ENCODE measurements at regions not wholly inside any gene's neighbourhood (a gene's known extent, or its start where the extent isn't known, plus 50 kb on each side); places are given as distances from the start of the nearest gene placed in this dataset.

GRCh38 chr1:57854436-57854835, 430.6 kb upstream of the DAB1 start:
- BruUV-seq (replicated peaks) = no TSS peak
- no peaks in the 10 kb centered on the region for H3K9me1 ChIP-seq (ENCODE audit: control insufficient read depth, insufficient read depth, low read length)
- H3K4me1 ChIP-seq (replicated peaks in 1 of 2; ENCODE audit: control insufficient read depth in 2 of 2, insufficient read depth in 2 of 2, low read length in 2 of 2) = no peaks in the 10 kb centered on the region
- WGBS (ENCODE audit: insufficient coverage, low coverage, missing lambda C conversion rate) = 3% methylated on average over 3 of the region's 3 CpGs
- FAIRE-seq (no peak), ATAC-seq (no peak), DNase-seq (ENCODE audit: extremely low read depth in 1 of 4, low spot score in 3 of 4) (no peak)
- no peaks in the 10 kb centered on the region for H3K79me2 ChIP-seq (ENCODE audit: control insufficient read depth, insufficient read depth, low read length)
- ChIA-PET CTCF (ENCODE audit: low intra/inter-chr PET ratio) (no interaction called here), POLR2A (interaction anchor here (0.6 kb wide), 1 partner anchor 49 kb away, joined by 3 read pairs; no protein-coding TSS in a partner anchor)
- H3K4me3 ChIP-seq = no peak overlapping the region
- H3K9ac ChIP-seq (ENCODE audit: insufficient read depth in 1 of 2, low read depth in 2 of 2, low read length in 2 of 2) = no peak overlapping the region
- intact Hi-C loops (cut with micrococcal nuclease) (no loop called here), in situ Hi-C loops (cut with MboI) (no loop called here)
- no peaks in the 10 kb centered on the region for H3K36me3 ChIP-seq (ENCODE audit: control insufficient read depth, insufficient read depth, low read length)
- no peak overlapping the region for H3K27ac ChIP-seq (ENCODE audit: extremely low read depth, low read depth, low read length)
- H3K9me3 ChIP-seq (replicated peaks; ENCODE audit: control insufficient read depth, insufficient read depth, low read depth, low read length) = no peaks in the 10 kb centered on the region
- no peak overlapping the region for H3K4me2 ChIP-seq (ENCODE audit: insufficient read depth, low read length)
- H2AFZ ChIP-seq (ENCODE audit: low read depth, low read length) = no peak overlapping the region
- no peaks in the 10 kb centered on the region for H4K20me1 ChIP-seq (replicated peaks; ENCODE audit: control insufficient read depth, insufficient read depth, low read length)
- H3K27me3 ChIP-seq (ENCODE audit: control insufficient read depth in 2 of 2, insufficient read depth in 2 of 2, low read length in 2 of 2) = no peaks in the 10 kb centered on the region
- no peak for TF ChIP-seq CREBBP (IDR thresholded peaks at IDR 0.05; ENCODE audit: low read depth, low read length)
- no peak for TF ChIP-seq WHSC1 (IDR thresholded peaks at IDR 0.05; ENCODE audit: low read length)
- no peak for TF ChIP-seq MAFF (IDR thresholded peaks at IDR 0.05; ENCODE audit: low read length)
- TF ChIP-seq PHB (CRISPR knock-in tag; IDR thresholded peaks at IDR 0.05) = no peak
- TF ChIP-seq CCNT2 (IDR thresholded peaks at IDR 0.05; ENCODE audit: borderline replicate concordance, extremely low read depth, insufficient read length, low read depth, low read length) = no peak
- no peak for TF ChIP-seq ZKSCAN1 (IDR thresholded peaks at IDR 0.05; ENCODE audit: low read depth, low read length)
- no peak for TF ChIP-seq ZBTB9 (CRISPR knock-in tag; IDR thresholded peaks at IDR 0.05)
- no peak for TF ChIP-seq TARDBP (IDR thresholded peaks at IDR 0.05)
- TF ChIP-seq ZNF395 (CRISPR knock-in tag; IDR thresholded peaks at IDR 0.05) = no peak
- no peak for TF ChIP-seq HNRNPH1 (optimal IDR thresholded peaks at IDR 0.05; ENCODE audit: low read depth, low read length)
- TF ChIP-seq XRCC4 (IDR thresholded peaks at IDR 0.05; ENCODE audit: extremely low read depth, insufficient read depth, insufficient read length) = no peak
- no peak for TF ChIP-seq RREB1 (CRISPR knock-in tag; IDR thresholded peaks at IDR 0.05)
- no peak for TF ChIP-seq KDM2B (CRISPR knock-in tag; IDR thresholded peaks at IDR 0.05)
- no peak for TF ChIP-seq MXI1 (IDR thresholded peaks at IDR 0.05; ENCODE audit: low read depth, low read length)
- no peak for TF ChIP-seq SIX5 (IDR thresholded peaks at IDR 0.05; ENCODE audit: borderline replicate concordance in 1 of 2, insufficient read depth in 1 of 2, low read depth in 1 of 2, low read length in 2 of 2)
- TF ChIP-seq ZNF274 (IDR thresholded peaks at IDR 0.05; ENCODE audit: borderline replicate concordance, low read depth, low read length) = no peak
- no peak for TF ChIP-seq XRCC3 (IDR thresholded peaks at IDR 0.05)

All from K562 (cell line).